HG03460 (cell line): ENCODE measurements at regions not wholly inside any gene's neighbourhood (a gene's known extent, or its start where the extent isn't known, plus 50 kb on each side); places are given as distances from the start of the nearest gene placed in this dataset.
"Not testable (repeated sequence)": the region's sequence is repeated elsewhere in the genome, so short reads cannot be mapped to it uniquely, and the experiment has no call there.

Experiments
- ATAC-seq: cut with Tn5 transposase; IDR thresholded peaks from one replicate; pipeline ENCODE4 v1.9.1; 2021; ENCODE audit not compliant: unreplicated experiment

GRCh38 chr5:117741655-117742206 lies 1167.1 kb upstream of the SEMA6A start:
- no peak for ATAC-seq

GRCh38 chr5:117740268-117740667 lies 1165.6 kb upstream of the SEMA6A start:
- no peak for ATAC-seq

GRCh38 chr5:117738571-117738970 lies 1163.9 kb upstream of the SEMA6A start:
- ATAC-seq = no peak

GRCh38 chr5:117736698-117737097 lies 1162.1 kb upstream of the SEMA6A start:
- no peak for ATAC-seq

GRCh38 chr5:117734056-117734455 lies 1159.4 kb upstream of the SEMA6A start:
- ATAC-seq = no peak

- no peak for ATAC-seq
Measured at GRCh38 chr5:117733051-117733450, 1158.4 kb upstream of the SEMA6A start.

- no peak for ATAC-seq
Measured at GRCh38 chr5:117732264-117732663, 1157.6 kb upstream of the SEMA6A start.

GRCh38 chr5:117731446-117731845 lies 1156.8 kb upstream of the SEMA6A start:
- ATAC-seq = no peak

GRCh38 chr5:117720784-117721183 lies 1146.2 kb upstream of the SEMA6A start:
- not testable (repeated sequence) for ATAC-seq

GRCh38 chr5:117719413-117719812 lies 1144.8 kb upstream of the SEMA6A start:
- no peak for ATAC-seq

- no peak for ATAC-seq
Measured at GRCh38 chr5:117713585-117714198, 1139.1 kb upstream of the SEMA6A start.

GRCh38 chr5:117701062-117701461 lies 1126.4 kb upstream of the SEMA6A start:
- ATAC-seq = no peak

GRCh38 chr5:117692606-117693005 lies 1118.0 kb upstream of the SEMA6A start:
- ATAC-seq = no peak

GRCh38 chr5:117691081-117691870 lies 1116.7 kb upstream of the SEMA6A start:
- ATAC-seq = no peak

GRCh38 chr5:117690612-117691011 lies 1116.0 kb upstream of the SEMA6A start:
- ATAC-seq = no peak

- no peak for ATAC-seq
Measured at GRCh38 chr5:117686926-117687325, 1112.3 kb upstream of the SEMA6A start.

GRCh38 chr5:117682416-117682815 lies 1107.8 kb upstream of the SEMA6A start:
- no peak for ATAC-seq

- ATAC-seq = peak; percentile 46
Measured at GRCh38 chr5:117681431-117682254, 1107.0 kb upstream of the SEMA6A start.

GRCh38 chr5:117680426-117680825 lies 1105.8 kb upstream of the SEMA6A start:
- no peak for ATAC-seq

GRCh38 chr5:117679046-117679445 lies 1104.4 kb upstream of the SEMA6A start:
- ATAC-seq = no peak

- no peak for ATAC-seq
Measured at GRCh38 chr5:117675646-117676045, 1101.0 kb upstream of the SEMA6A start.
